Psoas muscle (tissue), 7 donors: ENCODE measurements at regions not wholly inside any gene's neighbourhood (a gene's known extent, or its start where the extent isn't known, plus 50 kb on each side); places are given as distances from the start of the nearest gene placed in this dataset.

Source experiments
- ATAC-seq, 4 donors: fragments of 200-7000 bp; cut with Tn5 transposase; one replicate each; pipeline ENCODE4 v1.9.1; 2020; ENCODE audit warnings: moderate library complexity in 3 of 4, mild to moderate bottlenecking in 2 of 4
- DNase-seq, 2 donors: peaks; one replicate each; pipeline ENCODE4 v3.0.0-alpha.2; 2020
- H3K27ac ChIP-seq: fragments of 200-600 bp; one replicate; pipeline ENCODE4 v1.8.0; 2022
- H3K27me3 ChIP-seq, 3 donors: fragments of 200-600 bp in 1 of 3; one replicate each; pipeline versions ENCODE4 v1.6.1 to v1.8.0; 2013 to 2022; ENCODE audit warnings: low read length in 2 of 3, mild to moderate bottlenecking in 2 of 3, moderate library complexity in 1 of 3; ENCODE audit not compliant: insufficient read depth in 3 of 3
- H3K36me3 ChIP-seq, 2 donors: fragments of 200-600 bp in 1 of 2; one replicate each; pipeline versions ENCODE4 v1.6.1 to v1.8.0; 2013 to 2022; ENCODE audit warnings: low read depth in 1 of 2, mild to moderate bottlenecking in 1 of 2, moderate library complexity in 1 of 2; ENCODE audit not compliant: insufficient read depth in 1 of 2
- H3K4me1 ChIP-seq: fragments of 200-600 bp; one replicate; pipeline ENCODE4 v1.8.0; 2022
- H3K4me3 ChIP-seq: fragments of 200-600 bp; one replicate; pipeline ENCODE4 v1.8.0; 2022; ENCODE audit warnings: mild to moderate bottlenecking
- H3K9me3 ChIP-seq: fragments of 200-600 bp; one replicate; pipeline ENCODE4 v1.8.0; 2022
- CTCF ChIP-seq: fragments of 200-600 bp; IDR thresholded peaks from one replicate; pipeline ENCODE4 v1.8.0; 2022; ENCODE audit warnings: antibody characterized with exemption
- WGBS, 3 donors: extraction: QIAGEN DNeasy Blood & Tissue Kit; methylation state at CpG; one replicate each; pipeline versions ENCODE4 v1.1.6 to v1.1.7; 2013; 5-methylcytosine and 5-hydroxymethylcytosine counted together
- intact Hi-C, 2 donors: fragments of 100-400 bp; cut with DNase I; formaldehyde crosslinking; loops; one replicate each; pipeline versions ENCODE4 v1.11.0 to v1.14.2; 2022
- donor health status: healthy with polysubstance abuse.
- donor health status: DM: no; HTN: no; CAD: no; lungs with moderate emphysema.
- donor health status: Bipolar disorder and iron deficiency.
- donor health status: healthy.
- donor health status: DM: yes; HTN: yes; CAD: no.
- donor health status: DM: no; HTN: no; CAD: no.
- donor health status: DM: yes; HTN: yes; CAD: no.

GRCh38 chr16:62170642-62171041 lies 134.4 kb upstream of the CDH8 start:
- TF ChIP-seq CTCF: no peak
- intact Hi-C loops: no loop called here
- DNase-seq (no peak), ATAC-seq (no peak)
- WGBS, 3 donors: 76 to 86% (median 79%) methylated on average over 2 of the region's 2 CpGs
- Histone ChIP-seq H3K36me3 (no peaks in the 10 kb centered on the region), H3K27me3 (no peaks in the 10 kb centered on the region), H3K4me3 (no peak overlapping the region), H3K27ac (no peak overlapping the region), H3K9me3 (no peaks in the 10 kb centered on the region), H3K4me1 (no peaks in the 10 kb centered on the region)

- no peaks in the 10 kb centered on the region for H3K4me1 ChIP-seq
- intact Hi-C loops: no loop called here
- 89 to 94% (median 94%) methylated on average over 1 of the region's 1 CpG for WGBS, 3 donors
These were observed 131.3 kb upstream of the CDH8 start for GRCh38 chr16:62167551-62167950.

GRCh38 chr16:62157544-62157943 lies 121.3 kb upstream of the CDH8 start:
- no peaks in the 10 kb centered on the region for H3K27me3 ChIP-seq
- no peak for DNase-seq
- no peak overlapping the region for H3K4me3 ChIP-seq
- H3K36me3 ChIP-seq: no peaks in the 10 kb centered on the region
- H3K9me3 ChIP-seq: no peaks in the 10 kb centered on the region
- no peak for ATAC-seq
- no peak overlapping the region for H3K27ac ChIP-seq
- 92 to 96% (median 92%) methylated on average over 3 of the region's 3 CpGs for WGBS, 3 donors
- H3K4me1 ChIP-seq: no peaks in the 10 kb centered on the region
- intact Hi-C loops: no loop called here
- TF ChIP-seq CTCF: no peak

More at GRCh38 chr16:62167551-62167950, 131.3 kb upstream of the CDH8 start:
- Histone ChIP-seq H3K27ac (no peak overlapping the region), H3K9me3 (no peaks in the 10 kb centered on the region), H3K36me3 (no peaks in the 10 kb centered on the region), H3K27me3 (no peaks in the 10 kb centered on the region), H3K4me3 (no peak overlapping the region)
- no peak for ATAC-seq
- DNase-seq: no peak
- TF ChIP-seq CTCF: no peak

GRCh38 chr16:62156971-62157370 lies 120.7 kb upstream of the CDH8 start:
- H3K27me3 ChIP-seq: no peaks in the 10 kb centered on the region
- no peak for TF ChIP-seq CTCF
- intact Hi-C loops: no loop called here
- H3K4me3 ChIP-seq: no peak overlapping the region
- no peaks in the 10 kb centered on the region for H3K36me3 ChIP-seq
- H3K4me1 ChIP-seq: no peaks in the 10 kb centered on the region
- ATAC-seq (no peak), DNase-seq (no peak)
- 73 to 83% (median 76%) methylated on average over 2 of the region's 2 CpGs for WGBS, 3 donors
- no peaks in the 10 kb centered on the region for H3K9me3 ChIP-seq
- no peak overlapping the region for H3K27ac ChIP-seq

GRCh38 chr16:62149631-62150030 lies 113.4 kb upstream of the CDH8 start:
- Histone ChIP-seq H3K27ac (no peak overlapping the region), H3K4me3 (no peak overlapping the region), H3K27me3 (no peaks in the 10 kb centered on the region), H3K36me3 (no peaks in the 10 kb centered on the region), H3K9me3 (no peaks in the 10 kb centered on the region), H3K4me1 (no peaks in the 10 kb centered on the region)
- ATAC-seq (no peak), DNase-seq (no peak)
- no peak for TF ChIP-seq CTCF
- intact Hi-C loops: no loop called here
